Liver (tissue), 8 donors: ENCODE measurements at regions not wholly inside any gene's neighbourhood (a gene's known extent, or its start where the extent isn't known, plus 50 kb on each side); places are given as distances from the start of the nearest gene placed in this dataset.

Source experiments
- DNase-seq: peaks from one replicate; pipeline ENCODE4 v3.0.0-alpha.2; 2017; ENCODE audit warnings: low spot score
- H3K27ac ChIP-seq, 2 donors: one replicate each; pipeline ENCODE4 v1.7.0; 2013; ENCODE audit warnings: inconsistent platforms in 2 of 2, low read length in 2 of 2, control low read depth in 1 of 2, low read depth in 1 of 2, mild to moderate bottlenecking in 1 of 2
- H3K27me3 ChIP-seq, 4 donors: one replicate each; pipeline versions ENCODE4 v1.6.1 to v1.7.0; 2013; ENCODE audit warnings: low read length in 3 of 4, inconsistent platforms in 1 of 4, mild to moderate bottlenecking in 1 of 4, moderate library complexity in 1 of 4; ENCODE audit not compliant: control insufficient read depth in 4 of 4, insufficient read depth in 4 of 4
- H3K36me3 ChIP-seq, 4 donors: one replicate each; pipeline versions ENCODE4 v1.6.1 to v1.7.0; 2013; ENCODE audit warnings: low read length in 3 of 4, mild to moderate bottlenecking in 3 of 4, low read depth in 1 of 4, moderate library complexity in 1 of 4; ENCODE audit not compliant: control insufficient read depth in 4 of 4, insufficient read depth in 3 of 4
- H3K4me1 ChIP-seq, 4 donors: one replicate each; pipeline versions ENCODE4 v1.6.1 to v1.7.0; 2013; ENCODE audit warnings: low read length in 3 of 4, mild to moderate bottlenecking in 3 of 4, moderate library complexity in 1 of 4; ENCODE audit not compliant: control insufficient read depth in 4 of 4, insufficient read depth in 4 of 4
- H3K4me3 ChIP-seq, 3 donors: one replicate each; pipeline versions ENCODE4 v1.6.1 to v1.7.0; 2013; ENCODE audit warnings: low read length in 3 of 3, control low read depth in 1 of 3, low read depth in 1 of 3, mild to moderate bottlenecking in 1 of 3
- H3K9ac ChIP-seq, 2 donors: one replicate each; pipeline ENCODE4 v1.7.0; 2013; ENCODE audit warnings: low read length in 2 of 2, mild to moderate bottlenecking in 2 of 2, moderate library complexity in 2 of 2, control low read depth in 1 of 2, low read depth in 1 of 2
- H3K9me3 ChIP-seq, 4 donors: one replicate each; pipeline versions ENCODE4 v1.6.1 to v1.7.0; 2013; ENCODE audit warnings: low read length in 3 of 4; ENCODE audit not compliant: control insufficient read depth in 4 of 4
- CTCF ChIP-seq: fragments of 150-350 bp; IDR thresholded peaks from 2 replicates; pipeline ENCODE4 v1.5.1; 2017; ENCODE audit warnings: improper control_type of control experiment, low read depth, low read length; ENCODE audit not compliant: missing input control
- EGR1 ChIP-seq, 2 donors: IDR thresholded peaks; 2 replicates each; pipeline ENCODE4 v1.6.1; 2016 to 2018; ENCODE audit warnings: antibody characterized with exemption in 2 of 2, low read depth in 2 of 2
- FOXA2 ChIP-seq: IDR thresholded peaks from 2 replicates; pipeline ENCODE4 v1.6.1; 2016; ENCODE audit warnings: antibody characterized with exemption
- GABPA ChIP-seq, 2 donors: IDR thresholded peaks in 1 of 2; conservative IDR thresholded peaks in 1 of 2; 2 replicates each; pipeline ENCODE4 v1.6.1; 2016; ENCODE audit warnings: antibody characterized with exemption in 2 of 2, mild to moderate bottlenecking in 1 of 2, moderate library complexity in 1 of 2
- HNF4G ChIP-seq: IDR thresholded peaks from 2 replicates; pipeline ENCODE4 v1.6.1; 2016; ENCODE audit warnings: antibody characterized with exemption
- NR2F2 ChIP-seq: IDR thresholded peaks from 2 replicates; pipeline ENCODE4 v1.6.1; 2016; ENCODE audit warnings: antibody characterized with exemption
- REST ChIP-seq: IDR thresholded peaks from 2 replicates; pipeline ENCODE4 v1.6.1; 2016; ENCODE audit warnings: antibody characterized with exemption, mild to moderate bottlenecking
- RXRA ChIP-seq, 2 donors: IDR thresholded peaks; 2 replicates each; pipeline ENCODE4 v1.6.1; 2017 to 2018; ENCODE audit warnings: antibody characterized with exemption in 2 of 2, mild to moderate bottlenecking in 1 of 2
- SP1 ChIP-seq: IDR thresholded peaks from 2 replicates; pipeline ENCODE4 v1.6.1; 2018; ENCODE audit warnings: antibody characterized with exemption, mild to moderate bottlenecking
- TAF1 ChIP-seq: conservative IDR thresholded peaks from 2 replicates; pipeline ENCODE4 v1.6.1; 2016; ENCODE audit warnings: antibody characterized with exemption, mild to moderate bottlenecking
- YY1 ChIP-seq: IDR thresholded peaks from 2 replicates; pipeline ENCODE4 v1.6.1; 2016; ENCODE audit warnings: antibody characterized with exemption, mild to moderate bottlenecking
- WGBS: extraction: QIAGEN DNeasy Blood & Tissue Kit; methylation state at CpG from one replicate; pipeline ENCODE4 v1.1.7; 2013; 5-methylcytosine and 5-hydroxymethylcytosine counted together
- TF ChIP-seq, protein P1 (sequence below): IDR thresholded peaks from 2 replicates; pipeline ENCODE4 v1.6.1; 2016; ENCODE audit warnings: antibody characterized with exemption
- donor health status: healthy.
- donor health status: healthy.
- donor health status: healthy.
- donor health status: healthy.
- donor health status: healthy.

- no peaks in the 10 kb centered on the region for H3K9me3 ChIP-seq
- DNase-seq = no peak
- H3K36me3 ChIP-seq = no peaks in the 10 kb centered on the region
- H3K27ac ChIP-seq = no peak overlapping the region
- no peaks in the 10 kb centered on the region for H3K4me1 ChIP-seq
- TF ChIP-seq RXRA (IDR thresholded peaks at IDR 0.05) = no peak
- TF ChIP-seq YY1 = no peak
- no peak for TF ChIP-seq SP1
- no peak for TF ChIP-seq TAF1
- TF ChIP-seq EGR1 (IDR thresholded peaks at IDR 0.05; ENCODE audit: low read depth in 2 of 2) = no peak
- no peak for TF ChIP-seq GABPA (IDR thresholded peaks at IDR 0.05 in 1 of 2, conservative IDR thresholded peaks at IDR 0.05 in 1 of 2)
- TF ChIP-seq, protein P1, sequence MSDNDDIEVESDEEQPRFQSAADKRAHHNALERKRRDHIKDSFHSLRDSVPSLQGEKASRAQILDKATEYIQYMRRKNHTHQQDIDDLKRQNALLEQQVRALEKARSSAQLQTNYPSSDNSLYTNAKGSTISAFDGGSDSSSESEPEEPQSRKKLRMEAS = no peak
- H3K9ac ChIP-seq = no peak overlapping the region
- peaks cover 0 to 7% (median 2%) of the 10 kb centered on the region in 4 donors for H3K27me3 ChIP-seq
- no peak overlapping the region for H3K4me3 ChIP-seq
- WGBS = 61% methylated on average over 5 of the region's 5 CpGs
Measured at GRCh38 chr15:96703794-96704550, 373.5 kb downstream of the NR2F2 start.

DNA sequence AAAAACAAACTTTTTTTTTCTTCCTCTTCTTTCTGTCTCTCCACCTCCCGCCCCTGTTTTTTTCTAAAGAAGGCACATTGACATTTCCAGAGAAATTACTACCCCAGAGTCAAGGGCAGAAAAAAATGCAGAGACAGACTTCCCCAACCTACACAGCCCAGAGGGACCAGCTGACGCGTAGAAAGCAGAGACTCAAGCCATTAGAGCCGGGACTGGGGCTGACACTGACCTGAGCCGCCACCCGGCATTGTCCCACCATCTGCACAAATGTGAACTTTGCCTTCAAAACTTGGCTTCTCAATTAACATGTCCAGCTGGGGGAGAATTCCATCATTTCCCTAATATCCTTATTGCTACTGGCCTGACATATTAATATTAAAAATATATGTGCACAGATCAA is 385.6 kb downstream of the NR2F2 start:
- WGBS = 63% methylated on average over 6 of the region's 6 CpGs
- H3K27ac ChIP-seq = no peak overlapping the region
- H3K27me3 ChIP-seq = no peaks in the 10 kb centered on the region
- no peaks in the 10 kb centered on the region for H3K9me3 ChIP-seq
- TF ChIP-seq FOXA2 (no peak), REST (no peak), GABPA (IDR thresholded peaks at IDR 0.05 in 1 of 2, conservative IDR thresholded peaks at IDR 0.05 in 1 of 2) (no peak), YY1 (no peak), CTCF (no peak), TAF1 (no peak), RXRA (IDR thresholded peaks at IDR 0.05) (no peak), NR2F2 (no peak), SP1 (no peak), HNF4G (no peak)
- H3K4me3 ChIP-seq = no peak overlapping the region
- H3K9ac ChIP-seq = no peak overlapping the region
- H3K4me1 ChIP-seq = no peaks in the 10 kb centered on the region
- no peak for DNase-seq
- H3K36me3 ChIP-seq = no peaks in the 10 kb centered on the region
